Thoracic aorta (tissue), 2 donors: ENCODE measurements at regions not wholly inside any gene's neighbourhood (a gene's known extent, or its start where the extent isn't known, plus 50 kb on each side); places are given as distances from the start of the nearest gene placed in this dataset.

Experiments used
- ATAC-seq: fragments of 150-250 bp; one replicate; pipeline ENCODE4 v1.8.0; 2017; ENCODE audit warnings: low read depth; ENCODE audit not compliant: insufficient number of reproducible peaks, low FRiP score
- DNase-seq: peaks from one replicate; pipeline ENCODE4 v3.0.0-alpha.2; 2020; ENCODE audit warnings: low spot score
- H3K27ac ChIP-seq, 2 donors: fragments of 200-600 bp; sonication (generic); 1 replicate in 1 of 2; 2 replicates in 1 of 2; pipeline ENCODE4 v1.5.1; 2016; ENCODE audit warnings: mild to moderate bottlenecking in 2 of 2, moderate library complexity in 2 of 2
- H3K27me3 ChIP-seq: fragments of 200-600 bp; sonication (generic); replicated peaks from 2 replicates; pipeline ENCODE4 v1.6.0; 2016; ENCODE audit warnings: mild to moderate bottlenecking; ENCODE audit not compliant: insufficient read depth
- H3K36me3 ChIP-seq: fragments of 200-600 bp; sonication (generic); one replicate; pipeline ENCODE4 v1.5.1; 2016
- H3K4me1 ChIP-seq, 2 donors: fragments of 200-600 bp; sonication (generic); 1 replicate in 1 of 2; 2 replicates in 1 of 2; pipeline versions ENCODE4 v1.5.1 to v1.6.0; 2016; ENCODE audit warnings: low read depth in 2 of 2, mild to moderate bottlenecking in 1 of 2; ENCODE audit not compliant: control insufficient read depth in 1 of 2
- H3K4me3 ChIP-seq: fragments of 200-600 bp; sonication (generic); 2 replicates; pipeline ENCODE4 v1.5.1; 2016; ENCODE audit warnings: mild to moderate bottlenecking
- H3K9me3 ChIP-seq: fragments of 200-600 bp; sonication (generic); 2 replicates; pipeline ENCODE4 v1.5.1; 2016
- CTCF ChIP-seq: fragments of 200-600 bp; sonication (generic); IDR thresholded peaks from one replicate; pipeline ENCODE4 v1.5.1; 2019; ENCODE audit warnings: antibody characterized with exemption

DNA sequence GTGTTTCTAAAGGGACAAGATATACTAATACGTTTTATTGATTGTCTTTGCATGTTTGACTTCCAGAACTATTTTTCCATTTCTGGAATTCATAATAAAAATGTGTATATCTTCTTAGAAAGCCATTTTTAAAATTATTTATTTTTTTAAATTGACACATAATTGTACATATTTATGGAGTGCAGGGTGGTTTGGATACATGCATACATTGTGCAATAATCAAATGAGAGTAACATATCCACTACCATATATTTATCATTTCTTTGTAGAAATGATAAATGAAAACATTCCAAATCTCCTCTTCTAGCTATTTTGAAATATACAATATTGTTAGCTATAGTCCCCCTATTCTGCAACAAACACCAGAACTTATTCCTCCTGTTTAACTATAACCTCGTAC lies 156.5 kb upstream of the ABI3BP start:
- no peaks in the 10 kb centered on the region for H3K27me3 ChIP-seq
- DNase-seq, result no peak
- no peaks in the 10 kb centered on the region for H3K4me1 ChIP-seq
- no peak for ATAC-seq
- no peaks in the 10 kb centered on the region for H3K36me3 ChIP-seq
- H3K27ac ChIP-seq, result no peak overlapping the region
- TF ChIP-seq CTCF, result no peak
- H3K4me3 ChIP-seq, result no peak overlapping the region
- no peaks in the 10 kb centered on the region for H3K9me3 ChIP-seq

- Histone ChIP-seq H3K4me3 (no peak overlapping the region), H3K36me3 (no peaks in the 10 kb centered on the region), H3K4me1 (no peaks in the 10 kb centered on the region), H3K9me3 (no peaks in the 10 kb centered on the region), H3K27me3 (no peaks in the 10 kb centered on the region), H3K27ac (no peak overlapping the region)
- DNase-seq, result no peak
- no peak for ATAC-seq
- TF ChIP-seq CTCF, result no peak
These were observed 156.0 kb upstream of the ABI3BP start for GRCh38 chr3:101149251-101149650.

DNA sequence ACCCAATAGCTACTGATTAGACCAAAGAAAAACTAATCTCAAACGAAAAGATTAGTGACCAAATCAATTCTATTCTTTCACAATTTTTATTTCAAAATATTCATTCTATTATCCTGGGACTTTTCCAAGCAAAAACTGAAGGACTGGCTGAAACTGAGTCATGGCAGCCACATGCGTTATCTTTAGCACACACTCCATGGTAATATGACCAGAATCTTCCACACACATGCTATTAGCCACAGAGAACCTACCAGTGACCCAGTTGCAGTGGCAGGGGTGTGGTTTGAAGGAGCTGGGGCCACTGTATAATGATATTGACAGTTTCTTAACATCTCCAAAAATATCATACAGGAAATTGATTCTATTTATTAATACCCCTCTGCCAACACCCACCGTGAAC lies 154.8 kb upstream of the ABI3BP start:
- no peak for TF ChIP-seq CTCF
- Histone ChIP-seq H3K27me3 (no peaks in the 10 kb centered on the region), H3K4me1 (peaks cover 0 to 7% of the 10 kb centered on the region in 2 donors), H3K9me3 (no peaks in the 10 kb centered on the region), H3K4me3 (no peak overlapping the region), H3K36me3 (no peaks in the 10 kb centered on the region), H3K27ac (no peak overlapping the region)
- ATAC-seq (no peak), DNase-seq (no peak)

DNA sequence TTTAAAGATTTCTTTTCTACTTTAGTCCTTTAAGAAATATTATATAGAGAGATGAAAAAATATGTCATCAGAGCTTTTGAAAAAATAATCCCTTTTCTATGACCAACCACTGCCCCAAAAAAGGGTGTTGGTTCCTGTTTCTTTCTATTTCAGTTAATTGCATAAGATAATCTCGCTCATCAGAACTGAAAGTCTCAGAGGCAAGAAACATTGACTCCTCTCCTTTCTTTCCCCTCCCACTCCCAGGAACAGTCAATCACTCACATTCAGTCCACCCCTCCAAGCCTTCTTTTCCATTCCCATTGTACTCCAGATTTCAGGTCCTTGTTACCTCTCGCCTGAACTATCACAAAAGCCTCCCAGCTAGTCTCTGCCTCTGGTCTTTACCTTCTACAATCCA lies 153.7 kb upstream of the ABI3BP start:
- DNase-seq (no peak), ATAC-seq (no peak)
- peaks cover 0 to 9% of the 10 kb centered on the region in 2 donors for H3K4me1 ChIP-seq
- no peaks in the 10 kb centered on the region for H3K36me3 ChIP-seq
- H3K4me3 ChIP-seq, result no peak overlapping the region
- H3K27ac ChIP-seq, result no peak overlapping the region
- no peak for TF ChIP-seq CTCF
- no peaks in the 10 kb centered on the region for H3K9me3 ChIP-seq
- no peaks in the 10 kb centered on the region for H3K27me3 ChIP-seq

DNA sequence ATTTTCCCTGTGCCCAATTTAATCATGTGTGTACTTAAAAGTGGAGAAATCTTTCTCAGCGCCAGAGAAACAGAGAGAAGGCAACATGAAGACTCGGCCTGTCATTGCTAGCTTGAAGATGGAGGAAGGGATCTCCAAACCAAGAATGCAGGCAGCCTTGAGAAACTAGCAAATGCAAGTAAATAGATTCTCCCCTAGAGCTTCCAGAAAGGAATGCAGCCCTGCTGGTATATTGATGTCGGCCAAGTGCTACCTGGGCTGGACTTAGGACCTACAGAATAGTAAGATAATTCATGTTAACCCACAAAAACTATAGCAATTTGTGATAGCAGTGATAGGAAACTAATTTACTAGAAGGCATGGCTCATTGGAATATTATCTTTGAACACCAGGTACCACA lies 150.9 kb upstream of the ABI3BP start:
- Histone ChIP-seq H3K4me3 (no peak overlapping the region), H3K27ac (no peak overlapping the region), H3K36me3 (no peaks in the 10 kb centered on the region), H3K9me3 (no peaks in the 10 kb centered on the region), H3K27me3 (no peaks in the 10 kb centered on the region), H3K4me1 (peaks cover 0 to 9% of the 10 kb centered on the region in 2 donors)
- DNase-seq (no peak), ATAC-seq (no peak)
- no peak for TF ChIP-seq CTCF
